GDM1 (cell line): ENCODE measurements at regions not wholly inside any gene's neighbourhood (a gene's known extent, or its start where the extent isn't known, plus 50 kb on each side); places are given as distances from the start of the nearest gene placed in this dataset.
"Not testable (repeated sequence)": the region's sequence is repeated elsewhere in the genome, so short reads cannot be mapped to it uniquely, and the experiment has no call there.

Source experiments
- DNase-seq: peaks from one replicate; lab custom pipeline; 2025; lab: John Stamatoyannopoulos, UW

DNA sequence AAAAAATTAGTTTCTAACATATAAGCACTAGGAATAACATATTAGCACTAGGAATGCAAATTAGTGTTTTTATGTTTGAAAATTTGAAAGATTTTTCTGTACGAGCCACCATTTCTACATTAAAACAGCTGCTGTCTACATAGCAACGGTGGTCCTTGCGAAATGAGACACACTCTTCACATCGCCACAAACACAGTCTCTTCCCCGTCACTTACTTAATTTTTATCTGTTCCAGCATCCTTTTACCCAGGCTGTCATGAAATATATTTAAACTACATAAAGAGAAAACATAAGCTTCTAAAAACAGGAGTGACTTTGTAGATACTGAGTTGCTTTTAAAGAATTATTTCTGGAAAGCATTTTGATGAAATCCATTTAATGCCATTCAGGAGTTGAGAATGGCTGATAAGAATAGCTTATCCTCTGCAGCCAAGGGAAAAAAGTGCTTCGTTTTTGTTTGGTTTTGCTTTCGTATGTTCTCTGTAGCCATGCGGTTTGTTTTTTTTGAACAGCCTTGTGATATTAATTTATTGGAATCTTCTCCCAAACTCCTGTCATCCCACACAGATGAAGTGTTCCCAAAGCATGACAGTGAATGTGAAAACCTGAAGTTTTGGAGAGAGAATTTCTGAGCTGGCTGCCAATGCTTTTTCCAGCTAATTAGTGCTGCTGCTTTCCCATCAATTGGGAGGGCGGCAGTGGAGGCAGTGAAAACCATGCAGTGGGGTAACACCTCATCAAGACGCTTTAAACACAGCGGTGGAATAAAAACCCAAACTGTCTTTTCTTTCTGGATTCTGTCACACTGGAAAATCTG is 603.7 kb upstream of the ADARB2 start:
- DNase-seq = no peak

DNA sequence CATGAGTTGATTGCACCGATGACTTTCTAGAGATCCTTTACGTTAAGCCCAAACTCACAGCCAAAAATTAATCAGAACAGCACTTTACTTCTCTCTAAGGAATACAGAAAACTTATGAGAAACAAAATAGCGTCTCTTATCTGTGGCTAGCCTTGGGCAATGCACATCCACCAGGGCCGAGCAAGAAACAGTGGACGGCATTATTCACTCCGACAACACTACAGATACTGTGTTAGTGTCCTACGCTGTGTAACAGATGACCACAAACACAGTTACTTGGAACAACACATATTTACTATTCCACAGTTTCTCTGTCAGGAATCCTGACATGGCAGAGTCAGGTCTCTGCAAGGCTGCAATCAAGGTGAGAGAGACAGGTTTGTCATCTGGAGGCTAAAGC is 598.3 kb upstream of the ADARB2 start:
- no peak for DNase-seq

DNA sequence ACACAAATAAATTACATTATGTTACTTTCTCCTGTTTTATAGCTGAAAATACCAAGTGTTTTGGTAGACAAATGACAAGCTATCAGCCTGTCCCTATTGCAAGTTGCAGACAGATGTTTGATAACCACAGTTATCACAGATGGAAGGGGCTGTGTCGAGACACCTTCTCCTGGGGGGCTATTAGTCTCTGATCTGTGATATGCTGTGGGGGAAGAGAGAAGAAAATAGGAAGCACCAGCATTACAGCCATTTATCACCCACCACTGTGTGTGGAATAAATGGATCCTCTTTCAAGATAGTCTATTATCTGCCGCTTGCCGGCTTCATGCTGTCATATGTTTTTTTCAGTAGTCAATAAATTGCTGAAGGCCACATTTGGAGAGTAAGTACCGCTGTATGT is 597.2 kb upstream of the ADARB2 start:
- DNase-seq = no peak

DNA sequence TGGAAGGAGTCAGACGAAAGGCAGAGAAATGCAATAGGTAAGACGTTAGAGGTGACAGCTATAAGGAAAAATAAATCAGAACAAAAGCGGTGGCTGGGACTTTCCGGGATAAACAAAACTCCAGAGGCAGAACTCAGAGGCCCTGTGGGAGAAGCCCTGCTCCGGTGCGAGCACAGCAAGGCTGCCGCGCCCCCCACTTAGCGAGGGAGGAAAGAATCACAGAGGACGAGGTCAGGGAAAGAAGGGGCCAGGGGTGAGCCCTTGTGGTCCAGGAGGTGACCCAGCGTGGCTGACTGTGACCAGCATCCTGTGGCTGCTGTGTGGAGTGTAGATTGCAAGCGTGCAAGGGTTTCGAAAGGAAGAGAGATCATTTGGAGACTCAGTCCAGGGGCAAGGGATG is 591.8 kb upstream of the ADARB2 start:
- DNase-seq = no peak

DNA sequence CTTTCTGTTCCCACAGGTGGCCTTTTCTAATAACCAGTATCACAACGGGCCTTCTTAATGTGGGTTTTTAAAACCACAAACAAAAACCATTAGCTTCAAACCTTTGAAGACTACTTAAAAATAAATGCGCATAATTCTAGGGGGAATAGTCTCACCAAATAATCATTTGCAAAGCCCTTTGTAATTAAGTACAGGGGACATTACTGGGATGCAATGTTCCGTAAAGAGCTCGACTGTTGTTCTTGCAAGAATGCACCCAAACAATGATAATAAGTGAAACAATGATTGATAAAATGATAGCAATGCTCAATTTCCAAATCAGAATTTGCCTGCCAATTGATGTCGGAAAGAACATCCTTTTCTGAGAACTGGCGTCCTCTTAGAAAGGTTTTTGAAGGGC is 589.1 kb upstream of the ADARB2 start:
- DNase-seq = no peak

DNA sequence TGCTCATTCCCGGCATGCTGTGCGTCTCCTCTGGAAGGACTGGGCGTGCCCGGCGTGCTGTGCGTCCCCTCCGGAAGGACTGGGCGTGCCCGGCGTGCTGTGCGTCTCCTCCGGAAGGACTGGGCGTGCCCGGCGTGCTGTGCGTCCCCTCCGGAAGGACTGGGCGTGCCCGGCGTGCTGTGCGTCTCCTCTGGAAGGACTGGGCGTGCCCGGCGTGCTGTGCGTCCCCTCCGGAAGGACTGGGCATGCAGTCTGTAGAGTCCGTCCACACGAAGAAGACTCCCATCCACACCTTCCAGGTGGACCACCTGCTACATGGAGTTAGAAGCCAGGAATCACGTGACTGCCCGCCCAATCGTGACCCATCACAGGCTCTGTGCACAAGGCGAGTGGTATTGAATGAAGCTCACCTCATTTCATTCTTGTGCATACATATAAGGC is 577.7 kb upstream of the ADARB2 start:
- not testable (repeated sequence) for DNase-seq

DNA sequence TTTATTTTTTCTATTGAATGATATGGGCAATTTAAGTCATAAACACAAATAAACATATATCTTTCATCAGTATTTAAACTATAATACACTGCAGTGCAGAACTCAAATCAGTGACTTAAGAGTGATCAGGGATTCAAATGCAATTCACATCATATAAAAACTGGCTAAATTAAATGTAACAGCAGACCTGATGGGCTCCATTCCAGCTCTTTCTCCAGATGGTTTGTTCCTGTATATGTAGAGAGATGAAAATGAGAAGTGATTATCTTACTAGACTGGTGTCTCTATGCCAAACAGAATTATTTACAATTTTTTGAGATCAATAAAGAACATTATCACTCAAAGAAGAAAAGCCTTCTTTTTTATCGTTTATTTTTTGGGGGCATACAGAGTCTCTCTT is 568.8 kb upstream of the ADARB2 start:
- DNase-seq = no peak

DNA sequence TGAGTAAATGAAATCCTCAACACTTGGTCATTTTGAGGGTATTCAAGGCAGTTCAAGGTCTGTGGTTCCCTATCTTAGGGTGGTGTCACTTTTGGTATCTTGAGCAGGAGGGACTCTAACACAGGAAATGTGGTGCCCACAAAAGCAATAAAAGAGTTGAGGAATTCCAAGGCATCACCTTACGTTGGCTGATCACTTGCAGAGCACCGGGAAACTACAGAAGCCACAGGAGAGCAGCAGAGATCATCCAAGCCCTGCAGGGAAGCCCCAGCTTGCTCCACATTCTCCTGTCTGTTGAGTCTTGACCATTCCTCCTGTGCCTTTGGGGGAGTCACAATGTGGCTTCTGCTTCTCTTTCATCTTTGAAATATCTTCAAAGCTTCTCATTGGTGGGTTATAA is 565.8 kb upstream of the ADARB2 start:
- DNase-seq = no peak

DNA sequence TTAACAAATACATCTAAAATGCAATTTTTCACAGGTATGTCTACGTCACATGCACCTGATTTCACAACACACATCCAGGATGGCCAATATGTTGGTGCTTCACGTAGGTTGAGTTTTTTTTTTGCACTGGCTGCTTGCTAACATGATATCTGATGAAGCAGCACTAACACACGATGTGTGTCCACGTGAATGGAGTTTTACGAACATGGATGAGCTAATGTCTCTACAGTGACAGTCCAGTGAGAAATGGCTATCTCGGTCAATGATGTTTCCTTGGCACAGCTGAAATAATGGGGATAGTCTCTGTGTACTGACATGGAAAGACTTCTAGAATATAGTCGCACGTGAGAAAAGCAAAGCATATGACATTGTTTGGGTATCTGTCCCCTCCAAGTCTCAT is 563.9 kb upstream of the ADARB2 start:
- DNase-seq = no peak

DNA sequence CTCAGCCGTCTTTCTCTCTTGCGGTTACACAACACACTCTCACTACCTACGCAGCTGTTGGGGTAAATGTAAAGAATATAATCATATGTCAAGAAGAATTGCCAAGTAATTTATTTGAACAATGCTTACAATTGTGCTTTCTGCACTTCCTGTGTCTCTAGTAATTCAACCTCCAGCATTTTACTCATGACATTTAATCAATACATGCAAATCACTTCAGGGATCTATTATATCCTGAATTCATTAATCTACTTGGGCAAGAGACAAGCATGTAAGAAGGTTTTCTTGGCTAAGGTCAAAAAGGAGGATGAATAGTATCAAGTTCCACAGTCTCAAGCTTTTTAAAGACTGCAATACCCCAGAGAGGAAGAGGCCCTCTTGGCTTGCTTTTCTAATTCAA is 562.9 kb upstream of the ADARB2 start:
- DNase-seq = no peak

DNA sequence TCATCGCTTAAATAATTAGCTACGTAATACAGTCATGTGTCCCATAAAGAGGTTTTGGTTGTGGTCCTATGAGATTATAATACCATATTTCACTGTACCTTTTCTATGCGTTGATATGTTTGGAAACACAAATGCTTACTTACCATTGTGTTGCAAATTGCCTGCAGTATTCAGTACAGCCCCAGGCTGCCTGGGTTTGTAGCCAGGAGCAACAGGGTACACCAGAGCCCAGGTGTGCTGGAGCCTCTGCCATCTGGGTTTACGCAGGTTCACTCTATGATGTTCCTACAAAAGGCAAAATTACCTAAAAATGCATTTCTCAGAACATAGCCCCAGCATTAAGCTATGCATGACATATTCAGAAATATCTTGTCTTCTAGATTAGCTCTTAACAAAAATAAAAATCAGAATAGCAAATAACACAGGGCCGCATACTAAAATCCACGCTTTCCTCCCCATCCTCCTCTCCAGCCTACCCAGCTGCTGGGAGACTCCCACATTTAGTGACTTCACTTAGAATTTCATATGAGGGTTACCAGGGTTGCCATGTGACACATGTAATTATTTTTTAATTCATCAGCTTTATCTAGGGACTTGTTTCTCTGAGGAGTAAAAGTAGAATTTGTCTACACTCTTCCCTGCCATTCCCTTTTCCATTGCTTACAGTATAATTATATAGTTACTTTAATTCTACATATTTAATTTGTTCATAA is 559.0 kb upstream of the ADARB2 start:
- DNase-seq = no peak

DNA sequence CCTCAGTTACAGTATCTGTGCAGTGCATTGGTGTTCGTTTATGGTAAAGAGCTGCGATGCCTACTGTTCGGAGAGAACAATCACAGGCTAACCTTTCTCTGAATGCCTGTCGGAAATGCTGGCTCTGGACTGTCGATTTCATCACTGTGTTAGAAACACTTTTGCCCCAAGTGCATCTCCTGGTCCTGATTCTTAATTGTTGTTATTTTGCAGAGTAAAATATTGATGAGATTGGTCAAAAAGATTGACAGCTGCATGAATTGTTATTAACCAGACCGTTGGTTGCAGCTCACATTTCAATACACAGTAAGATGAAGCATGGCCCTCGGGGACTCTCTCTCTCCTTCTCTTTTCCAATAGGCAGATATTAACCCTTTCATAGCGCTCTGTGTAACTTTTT is 557.4 kb upstream of the ADARB2 start:
- DNase-seq = no peak

DNA sequence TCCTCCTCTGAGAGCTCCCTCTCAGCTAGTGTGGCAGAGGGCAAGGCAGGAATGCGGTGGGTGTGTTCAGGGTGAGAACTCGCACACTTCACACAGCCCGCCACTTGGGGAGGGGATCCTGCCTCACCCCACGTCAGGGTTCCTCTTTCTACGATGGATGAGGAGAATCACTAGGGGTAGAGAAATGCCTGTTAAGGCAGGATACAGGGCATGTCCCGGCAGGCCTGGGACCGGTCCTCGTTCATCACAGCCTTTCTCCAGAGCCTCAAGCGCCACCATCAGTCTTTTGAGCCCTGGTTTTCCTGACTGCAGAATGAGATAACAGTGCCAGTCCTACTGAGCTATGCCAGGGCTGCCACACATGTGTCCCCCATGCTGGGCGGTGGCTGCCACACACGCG is 546.7 kb upstream of the ADARB2 start:
- DNase-seq = no peak

DNA sequence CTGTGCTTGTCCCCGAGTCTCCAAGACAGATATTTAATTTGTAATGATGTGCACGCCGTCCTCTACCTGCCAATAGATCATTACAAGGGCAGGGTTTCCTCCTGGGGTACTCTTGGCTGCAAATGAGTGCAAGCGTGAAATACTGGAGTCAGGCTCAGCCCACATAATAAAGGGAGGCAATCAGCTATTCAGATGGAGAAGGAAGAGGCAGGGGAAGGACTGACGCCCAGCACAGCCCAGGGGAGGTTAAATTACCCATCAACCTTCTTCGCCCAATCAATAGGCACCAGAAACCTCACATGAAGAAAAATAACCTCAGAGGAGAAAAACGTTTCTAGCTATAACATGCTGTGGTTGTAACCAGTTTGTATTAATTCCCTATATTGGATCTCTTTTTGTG is 544.9 kb upstream of the ADARB2 start:
- no peak for DNase-seq

DNA sequence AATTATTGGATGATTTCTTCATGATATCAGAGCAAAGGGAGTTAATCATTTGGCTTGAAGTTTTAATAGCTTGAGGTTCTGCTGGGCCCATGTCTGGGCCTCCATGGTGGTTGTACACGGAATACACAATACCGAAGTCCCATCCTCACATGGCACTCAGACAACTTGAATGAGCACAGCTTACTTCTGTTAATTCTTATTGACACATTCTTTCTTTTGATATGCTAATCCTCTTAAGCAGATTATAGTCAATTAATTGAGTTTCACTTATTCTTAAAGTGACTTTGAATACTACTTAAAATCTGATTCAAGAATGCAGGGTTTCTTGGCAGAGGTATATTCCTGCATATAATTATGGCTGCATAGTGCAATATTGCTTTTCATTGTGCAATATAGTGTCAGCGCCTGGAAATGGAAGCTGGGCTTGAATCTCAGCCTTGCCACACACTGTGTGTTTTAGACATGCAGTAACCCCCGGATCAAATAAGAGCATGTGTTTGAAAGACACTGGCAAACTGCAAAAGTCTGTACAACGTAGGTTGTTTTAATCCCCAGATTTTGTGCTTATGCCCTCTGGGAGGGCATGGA is 543.5 kb upstream of the ADARB2 start:
- DNase-seq = no peak

DNA sequence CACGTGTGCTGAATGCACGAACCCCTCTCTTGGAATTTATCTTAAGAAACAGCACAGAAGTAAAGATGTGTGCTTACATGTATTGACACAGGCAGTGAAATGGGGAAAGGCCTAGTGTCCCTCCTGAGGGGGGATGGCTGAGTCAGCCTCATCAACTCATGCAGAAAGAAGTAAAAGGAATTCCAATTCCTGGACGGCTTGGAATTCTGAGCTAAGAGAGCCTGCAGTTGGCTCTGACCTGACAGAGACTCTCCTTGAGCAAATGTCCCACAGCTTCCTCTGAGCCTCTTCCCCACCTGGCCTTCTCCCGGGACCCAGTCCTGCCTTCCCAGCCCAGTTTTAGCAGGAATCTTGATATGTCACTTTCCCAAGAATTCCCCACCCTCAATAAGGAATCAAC is 542.4 kb upstream of the ADARB2 start:
- DNase-seq = no peak

DNA sequence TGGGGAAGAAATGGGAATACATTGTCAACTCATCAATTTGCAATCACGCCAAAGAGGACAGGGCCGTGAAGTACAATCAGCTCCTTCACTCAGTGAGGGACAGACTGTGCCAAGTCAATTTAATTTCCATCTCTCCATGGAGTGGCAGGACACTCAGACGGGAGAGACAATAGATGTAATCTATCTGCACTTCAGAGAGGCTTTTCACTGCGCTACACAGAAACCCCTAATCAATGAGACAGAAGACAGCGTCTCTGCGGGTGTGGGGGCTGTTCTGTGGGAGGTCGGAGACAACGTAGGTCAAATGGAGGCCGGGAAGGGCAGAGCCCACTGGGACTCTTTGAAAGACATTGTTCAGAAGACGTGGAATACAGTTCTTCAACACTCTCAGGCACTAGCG is 541.0 kb upstream of the ADARB2 start:
- DNase-seq = no peak

DNA sequence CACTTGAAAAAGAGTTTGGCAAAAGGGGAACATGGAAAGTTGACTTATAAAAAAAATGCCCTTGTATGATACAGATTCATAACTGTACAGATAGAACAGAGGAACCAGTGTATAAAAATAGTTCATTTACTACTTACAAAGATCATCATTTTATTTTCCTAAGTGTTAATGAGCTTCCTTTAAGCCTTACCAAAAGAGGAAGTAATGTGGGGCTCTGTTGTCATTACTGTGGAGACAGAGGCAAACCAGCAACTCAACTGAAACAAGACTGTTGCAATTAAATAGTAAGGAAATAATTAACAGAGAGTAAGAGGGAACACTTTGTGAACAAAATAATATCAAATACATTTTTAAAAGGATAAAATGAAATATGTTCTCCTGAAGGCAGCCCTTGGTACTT is 526.2 kb upstream of the ADARB2 start:
- no peak for DNase-seq

DNA sequence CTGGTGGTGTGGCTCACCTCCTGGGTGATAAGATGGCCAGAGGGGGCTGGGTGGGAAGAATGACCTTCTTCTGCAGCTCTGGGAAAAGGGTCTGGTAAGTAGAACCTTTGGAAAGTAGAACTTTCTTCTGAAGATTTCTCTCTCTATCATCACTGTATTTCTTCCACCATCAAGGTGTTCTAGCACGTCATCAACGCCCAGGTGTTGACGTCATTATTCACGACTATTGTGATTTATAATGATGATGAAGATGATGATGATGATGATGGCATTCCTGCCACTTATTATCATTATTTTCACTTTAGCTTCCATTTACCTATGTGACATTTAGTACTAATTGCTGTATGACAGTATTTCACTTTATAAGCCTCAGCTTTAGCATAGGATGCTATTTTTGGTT is 525.6 kb upstream of the ADARB2 start:
- no peak for DNase-seq

DNA sequence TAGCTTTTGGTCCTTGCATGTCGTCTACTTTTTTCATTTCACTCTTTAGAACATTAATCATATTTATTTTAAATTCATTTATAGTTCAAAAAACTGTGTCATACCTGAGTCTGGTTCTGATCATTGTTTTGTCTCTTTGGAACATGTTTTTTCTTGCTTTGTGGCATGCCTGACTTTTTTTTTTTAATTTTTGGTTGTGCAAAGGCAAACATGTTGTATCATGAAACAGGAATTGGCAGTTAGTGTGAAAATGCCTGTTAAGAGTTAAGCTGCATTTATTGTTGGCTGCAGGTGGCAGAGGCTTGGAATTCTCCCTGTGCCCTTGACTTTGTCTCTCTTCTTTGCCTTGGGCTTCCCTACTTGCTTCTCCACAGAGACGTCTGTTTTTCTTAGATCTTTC is 525.0 kb upstream of the ADARB2 start:
- DNase-seq = no peak

DNA sequence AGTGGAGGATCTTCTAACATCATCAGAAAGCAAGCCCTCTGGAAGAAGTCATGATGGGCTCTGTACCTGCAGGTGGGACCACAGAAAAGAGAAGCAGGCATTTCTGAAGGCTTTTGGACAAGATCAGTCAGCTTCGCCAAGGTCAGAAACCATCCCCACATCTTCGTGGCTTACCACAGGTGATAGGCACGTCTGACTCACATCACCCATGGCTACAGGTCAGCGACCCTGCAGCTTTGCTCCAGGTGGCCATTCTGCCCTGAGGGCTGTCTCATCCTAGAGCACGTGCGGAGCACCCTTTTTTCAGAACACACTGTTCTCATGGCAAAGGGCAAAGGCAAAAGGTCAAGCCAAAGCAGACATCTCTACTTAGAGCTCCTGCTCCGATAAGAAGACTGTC is 518.9 kb upstream of the ADARB2 start:
- no peak for DNase-seq

DNA sequence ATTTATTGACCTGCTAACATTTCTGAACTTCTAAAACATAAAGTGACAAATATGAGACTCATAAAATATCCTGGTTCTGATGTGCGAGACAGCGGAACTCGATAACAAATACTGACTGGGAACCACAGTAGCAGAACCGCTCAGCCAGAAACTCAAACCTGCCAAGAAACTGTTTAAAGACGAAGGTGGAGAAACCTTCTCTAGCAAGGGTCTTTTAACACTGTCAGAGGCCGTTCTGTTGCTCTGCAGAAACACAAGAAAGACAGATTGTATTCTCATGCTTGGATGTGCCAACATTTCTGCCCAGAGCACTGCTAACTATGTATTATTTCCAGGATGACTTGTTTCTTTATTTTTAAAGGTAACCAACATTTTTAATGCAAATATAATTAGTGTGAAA is 514.8 kb upstream of the ADARB2 start:
- no peak for DNase-seq

DNA sequence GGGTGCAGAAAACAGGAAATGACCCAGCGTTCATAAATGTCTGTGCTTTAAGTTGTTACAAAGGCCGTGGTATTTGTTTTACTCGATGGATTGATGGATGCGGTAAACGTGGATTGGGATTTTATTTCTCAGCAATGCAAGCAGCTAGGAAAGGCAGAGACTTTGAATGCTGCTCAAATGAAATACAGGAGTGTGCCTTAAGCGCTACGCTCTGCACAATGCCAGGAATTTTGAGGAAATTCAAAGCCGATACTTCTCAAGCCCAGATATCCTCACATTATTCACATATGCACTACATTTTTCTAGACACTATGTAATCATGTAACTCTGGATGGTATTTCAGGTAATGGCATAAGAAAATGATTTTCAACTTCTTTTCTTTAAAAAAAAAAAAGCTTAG is 514.3 kb upstream of the ADARB2 start:
- no peak for DNase-seq
